GM19240 (cell line): ENCODE measurements at regions not wholly inside any gene's neighbourhood (a gene's known extent, or its start where the extent isn't known, plus 50 kb on each side); places are given as distances from the start of the nearest gene placed in this dataset.
"Not testable (repeated sequence)": the region's sequence is repeated elsewhere in the genome, so short reads cannot be mapped to it uniquely, and the experiment has no call there.

Experiments used
- DNase-seq: peaks from one replicate; pipeline ENCODE4 v3.0.0; 2011; ENCODE audit warnings: low spot score; ENCODE audit not compliant: insufficient read length

DNA sequence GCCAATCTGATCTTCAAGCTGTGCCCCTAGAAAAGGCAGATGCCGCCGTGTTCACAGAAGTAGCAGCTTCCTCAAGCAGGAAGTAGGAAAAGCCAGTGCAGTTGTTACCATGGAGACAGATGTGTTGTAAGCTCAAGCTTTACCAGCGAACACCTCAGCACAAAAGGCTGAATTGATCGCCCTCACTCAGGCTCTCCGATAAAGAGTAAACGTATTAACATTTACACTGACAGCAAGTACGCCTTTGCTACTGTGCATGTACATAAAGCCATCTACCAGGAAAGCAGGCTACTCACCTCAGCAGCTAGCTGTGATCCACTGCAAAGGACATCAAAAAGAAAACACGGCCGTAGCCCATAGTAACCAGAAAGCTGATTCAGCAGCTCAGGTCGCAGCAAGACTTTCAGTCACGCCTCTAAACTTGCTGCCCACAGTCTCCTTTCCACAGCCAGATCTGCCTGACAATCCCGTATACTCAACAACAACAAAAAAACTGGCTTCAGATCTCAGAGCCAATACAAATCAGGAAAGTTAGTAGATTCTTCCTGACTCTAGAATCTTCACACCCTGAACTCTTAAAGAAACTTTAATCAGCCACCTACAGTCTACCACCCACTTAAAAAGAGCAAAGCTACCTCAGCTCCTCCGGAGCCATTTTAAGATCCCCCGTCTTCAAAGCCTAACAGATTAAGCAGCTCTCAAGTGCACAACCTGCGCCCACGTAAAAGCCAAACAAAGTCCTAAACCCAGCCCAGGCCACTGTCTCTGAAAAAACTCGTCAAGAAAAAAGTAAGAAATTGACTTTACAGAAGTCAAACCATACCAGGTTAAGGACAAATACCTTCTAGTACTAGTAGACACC is 160.0 kb downstream of the DEFB131A start:
- DNase-seq, result not testable (repeated sequence)

DNA sequence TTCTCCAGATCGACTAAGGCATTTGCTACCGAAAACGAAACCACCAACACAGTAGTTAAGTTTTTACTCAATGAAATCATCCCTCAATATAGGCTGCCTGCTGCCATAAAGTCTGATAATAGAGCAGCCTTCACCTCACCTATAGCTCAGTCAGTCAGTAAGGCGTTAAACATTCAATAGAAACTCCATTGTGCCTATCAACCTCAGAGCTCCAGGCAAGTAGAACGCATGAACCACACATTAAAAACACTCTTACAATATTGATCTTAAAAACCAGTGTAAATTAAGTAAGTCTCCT is 160.6 kb downstream of the DEFB131A start:
- not testable (repeated sequence) for DNase-seq

DNA sequence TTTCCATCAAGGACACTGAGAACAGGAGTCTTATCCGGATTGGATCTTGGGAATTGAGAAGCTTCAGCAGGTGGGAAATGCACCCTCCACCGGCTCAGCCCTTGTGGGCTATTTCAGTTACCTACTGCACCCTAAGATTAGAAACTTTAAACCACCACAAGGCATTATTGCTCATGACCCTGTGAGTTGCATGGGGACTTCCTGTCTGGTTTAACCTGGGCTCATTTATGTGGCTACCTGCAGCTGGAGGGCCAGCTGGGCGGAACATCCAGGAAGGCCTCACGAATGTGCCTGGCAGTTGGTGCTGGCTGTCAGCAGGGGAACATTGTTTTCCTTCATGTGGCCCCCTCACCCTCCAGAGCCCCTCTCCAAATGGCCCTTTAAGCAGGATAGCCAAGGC is 164.1 kb downstream of the DEFB131A start:
- no peak for DNase-seq

DNA sequence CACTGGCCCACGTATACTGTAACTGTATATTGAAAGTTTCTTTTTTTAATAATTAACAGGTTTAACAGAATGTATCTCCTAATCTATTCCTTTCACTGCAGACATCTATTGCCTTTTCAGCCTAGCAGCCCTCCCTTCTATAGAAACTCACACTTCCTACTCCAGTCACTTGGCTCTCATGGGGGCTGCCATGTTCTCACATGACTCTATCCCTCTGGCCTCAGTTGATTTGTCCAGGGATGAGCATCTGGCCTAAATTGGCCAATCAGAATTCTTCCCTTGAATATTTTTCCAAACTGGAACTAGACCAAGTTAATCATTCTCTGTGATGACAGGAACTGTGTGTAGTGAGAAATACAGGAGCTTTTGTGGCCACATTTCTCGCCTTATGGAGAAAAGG is 166.1 kb downstream of the DEFB131A start:
- DNase-seq, result not testable (repeated sequence)

DNA sequence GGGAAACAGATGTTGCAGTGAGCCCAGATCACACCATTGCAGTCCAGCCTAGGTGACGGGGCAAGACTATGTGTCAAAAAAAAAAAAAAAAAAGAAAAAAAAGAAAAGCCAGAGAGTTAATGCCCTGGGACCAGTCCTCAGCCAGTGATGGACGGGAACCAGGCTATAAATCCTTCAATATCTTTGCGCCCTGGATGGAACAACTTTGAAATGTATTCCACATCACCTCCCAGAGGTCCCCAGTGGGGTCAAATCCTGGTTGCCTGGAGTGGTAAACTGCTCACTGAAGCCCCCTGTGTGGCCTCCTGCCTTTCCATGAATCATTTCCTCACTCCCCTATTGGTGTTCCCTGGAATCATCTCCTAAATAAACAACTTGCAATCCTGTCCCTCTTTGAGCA is 166.9 kb downstream of the DEFB131A start:
- DNase-seq, result no peak

DNA sequence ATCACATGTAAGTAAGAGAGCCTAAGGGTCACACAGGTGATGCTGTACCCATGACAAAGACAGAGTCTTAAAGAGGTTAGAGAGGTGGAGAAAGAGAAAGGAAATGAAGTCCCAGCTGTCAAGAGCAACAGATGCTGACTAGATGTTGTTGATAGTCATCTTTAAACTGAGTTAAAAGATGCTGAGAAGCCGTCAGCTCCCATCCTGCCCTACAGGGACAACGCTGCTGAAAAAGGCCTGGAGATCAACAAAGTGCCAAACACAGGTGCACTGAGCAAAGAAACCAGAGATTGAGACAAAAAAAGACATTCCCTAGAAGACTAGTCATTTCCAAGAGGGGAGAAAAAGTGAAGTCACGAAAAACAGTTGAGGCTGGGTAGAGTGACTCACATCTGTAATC is 145.0 kb upstream of the DRD5 start:
- not testable (repeated sequence) for DNase-seq

DNA sequence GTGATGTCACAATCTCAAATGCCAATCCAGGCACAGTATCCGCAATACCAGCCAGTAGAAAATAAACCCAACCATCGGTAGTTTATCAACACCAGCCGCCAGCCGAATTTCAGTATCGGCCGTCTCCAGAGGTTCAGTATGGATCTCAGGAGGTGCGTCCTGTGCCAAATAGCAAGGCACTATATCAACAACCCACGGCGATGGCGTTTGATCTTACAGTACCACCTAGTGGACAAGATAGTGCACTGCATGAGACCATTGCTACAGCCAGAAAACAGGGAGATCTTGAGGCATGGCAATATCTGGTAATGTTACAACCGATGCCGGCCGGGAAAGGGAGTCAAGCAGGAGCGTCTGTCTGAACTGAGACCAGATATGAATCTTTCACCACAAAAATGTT is 121.8 kb upstream of the DRD5 start:
- DNase-seq, result not testable (repeated sequence)

DNA sequence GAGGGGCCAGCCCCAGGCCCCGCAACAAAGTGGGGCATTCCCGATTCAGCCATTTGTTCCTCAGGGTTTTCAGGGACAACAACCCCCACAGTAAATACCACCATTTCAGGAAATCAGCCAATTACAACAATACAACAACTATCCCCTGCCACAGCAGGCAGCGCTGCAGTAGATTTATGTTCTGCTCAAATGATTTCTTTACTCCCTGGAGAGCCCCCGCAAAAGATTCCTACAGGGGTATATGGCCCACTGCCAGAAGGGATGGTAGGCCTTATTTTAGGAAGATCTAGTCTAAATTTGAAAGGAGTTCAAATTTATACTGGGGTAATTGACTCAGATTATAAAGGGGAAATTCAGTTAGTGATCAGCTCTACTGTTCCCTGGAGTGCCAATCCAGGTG is 120.5 kb upstream of the DRD5 start:
- not testable (repeated sequence) for DNase-seq

DNA sequence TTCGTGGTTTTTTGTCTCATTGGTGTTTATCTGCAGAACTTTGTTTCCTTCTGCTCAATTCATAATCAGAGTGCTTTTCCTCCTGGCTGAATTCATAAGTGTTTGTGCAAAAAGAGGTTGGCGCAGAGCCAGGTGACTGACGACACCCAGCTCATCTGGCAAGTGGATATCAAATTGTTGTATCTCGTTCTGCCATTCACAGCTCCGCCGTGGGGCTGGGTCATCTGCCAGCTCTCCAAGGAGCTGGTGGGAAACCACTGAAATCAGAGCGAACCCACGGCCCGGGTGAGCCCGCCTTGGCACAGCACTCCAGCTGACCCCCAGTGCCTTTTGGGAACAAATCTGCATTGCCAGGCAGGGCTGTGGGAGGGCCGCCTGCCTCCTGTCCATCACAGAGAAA is 110.7 kb upstream of the DRD5 start:
- DNase-seq, result not testable (repeated sequence)

DNA sequence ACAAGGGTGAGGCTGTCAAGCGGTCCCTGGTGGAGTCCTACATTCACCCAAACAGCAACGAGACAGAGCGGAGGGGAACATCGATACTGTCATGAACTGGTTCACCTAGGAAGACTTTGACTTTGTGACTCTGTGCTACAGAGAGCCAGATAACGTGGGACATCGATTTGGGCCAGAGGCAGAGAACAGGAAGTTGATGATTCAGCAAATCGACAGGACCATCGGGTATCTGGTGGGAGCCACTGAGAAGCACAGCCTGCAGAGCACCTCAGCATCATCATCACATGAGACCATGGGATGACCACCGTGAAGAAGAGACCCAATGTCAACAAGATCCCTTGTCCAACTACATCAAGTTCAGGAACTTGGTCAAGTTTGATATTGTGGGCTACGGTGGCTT is 104.1 kb upstream of the DRD5 start:
- not testable (repeated sequence) for DNase-seq

DNA sequence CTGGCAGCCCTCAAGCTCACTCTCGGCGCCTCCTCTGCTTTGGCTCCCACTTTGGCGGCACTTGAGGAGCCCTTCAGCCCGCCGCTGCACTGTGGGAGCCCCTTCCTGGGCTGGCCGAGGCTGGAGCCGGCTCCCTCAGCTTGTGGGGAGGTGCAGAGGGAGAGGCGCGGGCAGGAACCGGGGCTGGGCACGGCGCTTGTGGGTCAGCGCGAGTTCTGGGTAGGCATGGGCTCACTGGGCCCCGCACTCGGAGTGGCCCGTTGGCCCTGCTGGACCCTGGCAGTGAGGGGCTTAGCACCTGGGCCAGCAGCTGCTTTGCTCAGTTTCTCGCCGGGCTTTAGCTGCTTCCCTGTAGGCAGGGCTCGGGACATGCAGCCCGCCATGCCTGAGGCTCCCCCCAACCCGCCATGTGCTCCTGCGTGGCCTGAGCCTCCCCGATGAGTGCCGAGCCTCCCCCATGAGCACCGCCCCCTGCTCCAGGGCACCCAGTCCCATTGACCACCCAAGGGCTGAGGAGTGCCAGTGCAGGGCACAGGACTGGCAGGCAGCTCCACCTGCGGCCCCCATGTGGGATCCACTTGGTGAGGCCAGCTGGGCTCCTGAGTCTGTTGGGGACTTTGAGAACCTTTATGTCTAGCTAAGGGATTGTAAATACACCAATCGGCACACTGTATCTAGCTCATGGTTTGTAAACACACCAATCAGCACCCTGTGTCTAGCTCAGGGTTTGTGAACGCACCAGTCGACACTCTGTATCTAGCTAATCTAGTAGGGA is 101.5 kb upstream of the DRD5 start:
- DNase-seq, result no peak

DNA sequence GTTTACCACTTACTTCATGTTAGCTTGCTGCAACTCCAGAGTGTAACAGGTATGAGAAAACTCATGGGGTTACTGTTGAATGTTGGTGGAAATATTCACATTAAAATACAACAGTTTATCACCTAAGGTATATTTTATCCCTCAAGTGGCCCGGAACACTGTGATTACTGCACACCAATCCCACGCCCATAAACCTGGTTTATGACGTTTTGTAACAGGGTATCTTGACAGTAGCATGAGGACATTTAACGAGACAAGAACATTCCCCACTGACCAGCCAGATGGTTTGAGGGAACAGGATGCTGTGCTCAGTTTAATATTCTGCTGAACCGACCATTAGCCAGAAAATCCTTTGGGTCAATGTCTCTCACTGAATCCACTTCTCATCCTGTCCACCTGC is 98.3 kb upstream of the DRD5 start:
- DNase-seq, result not testable (repeated sequence)

DNA sequence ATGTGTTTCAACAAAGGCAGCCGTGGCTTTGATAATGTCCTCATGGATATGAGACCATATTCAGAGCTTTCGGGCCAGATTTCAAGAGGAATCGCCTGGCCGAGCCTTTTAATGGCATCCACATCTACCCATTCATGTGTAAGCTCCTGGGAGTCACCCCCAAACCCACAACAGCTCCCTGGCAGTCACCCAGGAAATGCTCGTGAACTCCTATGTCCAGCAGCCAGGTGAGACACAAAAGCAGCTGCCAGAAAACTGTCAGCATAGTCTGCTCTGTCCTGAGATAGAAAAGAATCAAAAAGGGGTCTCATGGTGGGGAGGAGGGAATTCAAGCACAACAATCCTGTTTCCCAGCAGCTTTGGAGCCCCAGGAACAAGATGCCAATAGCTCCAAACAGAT is 96.4 kb upstream of the DRD5 start:
- not testable (repeated sequence) for DNase-seq

DNA sequence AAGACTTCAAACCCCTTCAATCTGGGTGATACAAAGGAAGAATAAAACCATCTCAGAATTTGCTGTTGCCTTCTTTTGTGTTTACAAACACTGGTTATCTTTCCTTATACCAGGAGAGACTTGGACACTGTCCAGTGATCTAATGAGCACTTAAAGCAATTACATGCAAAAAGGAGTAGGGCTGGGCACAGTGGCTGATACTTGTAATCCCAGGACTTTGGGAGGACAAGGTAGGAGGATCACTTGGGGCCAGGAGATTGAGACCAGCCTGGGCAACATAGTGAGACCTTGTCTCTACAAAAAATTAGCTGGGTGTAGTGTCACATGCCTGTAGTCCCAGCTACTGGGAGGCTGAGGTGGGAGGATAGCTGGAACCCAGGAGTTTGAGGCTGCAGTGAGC is 95.7 kb upstream of the DRD5 start:
- no peak for DNase-seq

DNA sequence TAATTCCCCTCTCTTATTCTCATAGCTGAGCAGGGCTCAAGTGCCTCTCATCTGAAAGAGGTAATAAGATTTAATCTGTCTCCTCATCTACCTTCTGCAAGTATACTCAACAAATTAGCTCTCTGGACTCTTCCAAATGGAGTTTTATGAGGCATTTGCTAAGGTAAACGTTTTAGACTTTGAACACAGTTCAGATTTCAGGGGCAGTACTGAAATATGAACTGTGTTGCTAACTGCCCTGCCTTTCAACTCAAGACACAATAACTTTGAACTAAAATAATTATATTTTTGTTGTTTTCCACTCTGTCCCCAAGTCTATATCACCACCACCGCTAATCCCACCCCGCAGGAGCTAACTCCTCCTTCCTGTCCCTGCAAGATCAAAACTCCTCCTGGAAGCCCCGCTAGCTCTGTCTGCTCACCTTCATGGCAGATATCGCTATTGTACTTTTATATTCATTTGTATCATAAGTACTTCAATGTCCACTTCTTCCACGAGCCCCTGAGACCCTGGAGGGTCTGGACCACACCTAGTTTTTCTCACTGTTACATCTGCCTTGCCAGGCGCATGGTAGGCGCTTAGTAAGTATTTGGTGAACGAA is 90.7 kb upstream of the DRD5 start:
- DNase-seq, result not testable (repeated sequence)

DNA sequence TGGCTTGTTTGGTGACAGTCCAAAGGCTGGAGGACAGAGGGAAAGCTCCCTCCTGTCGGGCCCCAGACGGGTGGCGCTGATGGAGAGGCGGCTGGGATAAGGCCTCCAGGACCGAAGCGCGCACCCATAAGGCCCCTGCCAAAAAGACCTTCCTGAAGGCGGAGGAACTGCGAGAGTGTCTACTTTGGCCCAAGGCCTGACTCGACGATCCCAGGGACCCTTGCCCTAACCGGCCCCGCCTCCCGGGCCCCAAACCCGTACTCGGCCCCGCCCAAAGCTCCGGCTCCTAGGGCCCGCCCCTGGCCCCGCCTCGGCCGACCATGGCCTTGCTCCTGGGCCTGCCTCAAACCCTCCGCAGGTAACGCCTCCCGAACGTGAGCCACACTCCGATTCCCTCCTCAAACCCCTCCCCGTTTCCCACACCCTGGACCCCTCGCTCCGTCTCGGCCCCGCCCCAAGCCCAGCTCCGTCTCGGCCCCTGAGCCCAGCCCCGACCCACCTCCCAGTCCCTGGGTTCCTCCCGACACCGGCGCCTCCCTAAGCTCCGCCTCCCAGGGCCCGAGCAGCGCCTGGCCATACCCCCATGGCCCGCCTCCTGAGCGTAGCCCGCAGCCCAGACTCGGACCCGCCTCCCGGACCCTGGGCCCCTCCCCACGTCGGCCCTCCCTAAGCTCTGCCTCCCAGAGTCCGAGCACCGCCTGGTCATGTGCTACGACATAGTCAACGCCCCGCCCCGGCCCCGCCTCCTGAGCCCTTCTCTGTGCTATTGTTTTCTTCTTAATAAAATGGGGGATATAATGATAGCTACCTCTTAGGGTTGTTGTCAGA is 90.0 kb upstream of the DRD5 start:
- DNase-seq, result peak; percentile 71

DNA sequence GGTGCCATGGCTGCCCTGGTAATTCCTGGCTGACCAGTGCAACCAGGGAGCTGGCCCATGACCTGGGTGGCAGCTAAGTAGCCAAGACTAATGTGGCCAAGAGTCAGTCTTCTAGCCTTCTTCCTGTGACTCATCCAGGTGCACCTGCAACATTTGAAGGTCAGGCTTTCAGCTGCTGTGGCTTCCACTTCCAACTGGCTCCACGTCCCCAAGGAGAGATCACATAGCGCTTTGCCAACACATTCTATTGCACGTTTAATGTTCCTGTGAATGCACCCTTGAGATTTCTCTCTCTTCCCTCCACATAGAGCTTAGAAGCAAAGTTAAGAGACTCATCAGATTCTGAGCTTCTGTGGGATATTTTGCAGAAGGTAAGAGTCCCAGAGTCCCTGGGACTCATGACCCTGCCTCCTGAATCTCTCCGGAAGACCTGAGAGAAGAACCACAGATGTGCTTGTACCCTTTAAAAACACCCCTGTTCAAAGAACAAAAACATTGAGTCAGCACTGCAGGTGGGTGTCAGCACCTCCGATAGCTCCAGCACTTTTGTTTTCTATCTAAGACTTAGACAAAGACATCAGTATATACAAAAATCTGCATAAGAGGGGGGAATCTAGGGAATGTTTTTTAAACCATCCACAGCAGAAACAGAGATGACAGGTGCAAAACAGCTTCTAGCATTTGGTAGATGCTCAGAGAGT is 88.5 kb upstream of the DRD5 start:
- not testable (repeated sequence) for DNase-seq

DNA sequence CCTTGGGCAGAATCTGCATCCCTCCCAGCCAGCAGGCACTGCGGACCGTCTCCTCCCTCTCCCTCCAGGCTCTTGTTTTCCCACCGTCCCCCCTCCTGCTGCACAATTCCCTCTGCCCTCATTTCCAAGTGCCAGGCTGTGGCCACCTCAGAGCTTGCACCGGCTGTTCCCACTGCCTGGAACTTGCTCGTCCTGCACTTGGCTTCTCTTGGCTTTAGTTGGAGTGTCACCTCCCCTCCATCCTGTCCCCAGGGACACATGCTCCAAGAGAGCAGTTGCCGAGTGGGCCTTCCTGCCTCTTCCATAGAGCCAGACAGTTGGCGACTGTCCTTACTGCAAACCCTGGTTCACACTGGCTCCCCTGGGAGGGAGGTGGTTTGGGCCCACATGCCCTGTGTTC is 87.0 kb upstream of the DRD5 start:
- DNase-seq, result not testable (repeated sequence)

DNA sequence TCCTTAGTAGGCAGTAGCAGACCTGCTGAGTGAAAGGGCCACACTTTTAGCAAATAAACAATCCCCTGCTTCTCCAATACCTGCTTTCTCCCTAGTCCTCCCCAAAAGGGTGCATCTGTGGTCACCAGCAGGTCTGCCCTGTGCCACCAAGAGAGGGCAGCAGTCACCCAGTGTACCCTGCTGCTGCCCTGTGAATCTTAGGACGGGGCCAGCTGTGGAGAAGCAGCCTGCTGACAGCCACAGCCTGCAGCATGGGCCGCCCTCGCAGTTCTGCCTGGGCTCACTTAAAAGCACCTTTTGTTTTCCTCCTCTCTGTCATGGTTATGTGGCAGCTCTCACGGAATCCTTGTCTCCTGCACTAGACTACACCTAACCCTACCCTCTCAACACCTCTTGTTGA is 85.4 kb upstream of the DRD5 start:
- DNase-seq, result not testable (repeated sequence)

DNA sequence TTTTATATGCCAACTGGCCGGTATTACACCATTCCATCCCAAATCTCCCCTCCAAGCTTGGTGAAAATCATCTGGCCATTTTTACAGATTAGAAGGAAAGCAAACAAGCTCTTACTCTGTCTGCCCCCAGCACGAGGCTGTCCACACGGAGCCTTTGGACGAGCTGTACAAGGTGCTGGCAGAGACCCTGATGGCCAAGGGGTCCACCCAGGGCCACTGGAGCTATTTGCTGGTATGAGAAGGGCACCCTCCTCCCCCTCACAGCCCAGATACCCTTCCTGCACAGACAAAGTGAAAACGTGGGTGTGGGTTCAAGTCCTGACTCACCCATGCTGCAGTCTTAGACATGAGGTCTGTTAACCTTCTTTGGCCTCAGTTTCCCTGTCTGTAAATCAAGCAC is 84.9 kb upstream of the DRD5 start:
- DNase-seq, result not testable (repeated sequence)

DNA sequence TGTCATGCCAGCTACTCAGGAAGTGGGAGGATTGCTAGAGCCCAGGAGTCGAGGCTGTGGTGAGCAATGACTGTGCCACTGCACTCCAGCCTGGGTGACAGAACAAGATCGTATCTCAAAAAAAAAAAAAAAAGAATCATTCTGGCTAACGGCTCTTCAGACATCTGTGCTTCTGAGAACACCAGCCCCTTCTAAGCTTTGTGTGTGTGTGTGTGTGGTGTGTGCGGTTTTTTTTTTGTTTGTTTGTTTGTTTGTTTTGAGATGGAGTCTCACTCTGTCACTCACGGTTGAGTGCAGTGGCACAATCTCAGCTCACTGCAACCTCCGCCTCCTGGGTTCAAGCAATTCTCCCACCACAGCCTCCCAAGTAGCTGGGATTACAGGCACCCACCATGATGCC is 79.4 kb upstream of the DRD5 start:
- DNase-seq, result not testable (repeated sequence)
